Left ventricle myocardium inferior (tissue), 1 donor: ENCODE measurements at regions not wholly inside any gene's neighbourhood (a gene's known extent, or its start where the extent isn't known, plus 50 kb on each side); places are given as distances from the start of the nearest gene placed in this dataset.

Source experiments
- DNase-seq: peaks from one replicate; pipeline ENCODE4 v3.0.0-alpha.2; 2020
- H3K27ac ChIP-seq: fragments of 200-600 bp; replicated peaks from 2 replicates; pipeline ENCODE4 v1.8.0; 2021
- H3K27me3 ChIP-seq: fragments of 200-600 bp; 2 replicates; pipeline ENCODE4 v1.8.0; 2021; ENCODE audit warnings: low read depth
- H3K36me3 ChIP-seq: fragments of 200-600 bp; 2 replicates; pipeline ENCODE4 v1.8.0; 2021
- H3K4me1 ChIP-seq: fragments of 200-600 bp; 2 replicates; pipeline ENCODE4 v1.8.0; 2021
- H3K4me3 ChIP-seq: fragments of 200-600 bp; 2 replicates; pipeline ENCODE4 v1.8.0; 2021; ENCODE audit warnings: mild to moderate bottlenecking, moderate library complexity
- H3K9me3 ChIP-seq: fragments of 200-600 bp; replicated peaks from 2 replicates; pipeline ENCODE4 v1.8.0; 2021
- CTCF ChIP-seq: fragments of 200-600 bp; IDR thresholded peaks from 2 replicates; pipeline ENCODE4 v1.8.0; 2021; ENCODE audit warnings: antibody characterized with exemption, mild to moderate bottlenecking, borderline replicate concordance
- intact Hi-C: fragments of 100-400 bp; cut with micrococcal nuclease; formaldehyde crosslinking; loops from one replicate; pipeline ENCODE4 v1.11.0; 2022
- donor health status: DM: no; HTN: yes; CAD: no; lungs with severe emphysema.

DNA sequence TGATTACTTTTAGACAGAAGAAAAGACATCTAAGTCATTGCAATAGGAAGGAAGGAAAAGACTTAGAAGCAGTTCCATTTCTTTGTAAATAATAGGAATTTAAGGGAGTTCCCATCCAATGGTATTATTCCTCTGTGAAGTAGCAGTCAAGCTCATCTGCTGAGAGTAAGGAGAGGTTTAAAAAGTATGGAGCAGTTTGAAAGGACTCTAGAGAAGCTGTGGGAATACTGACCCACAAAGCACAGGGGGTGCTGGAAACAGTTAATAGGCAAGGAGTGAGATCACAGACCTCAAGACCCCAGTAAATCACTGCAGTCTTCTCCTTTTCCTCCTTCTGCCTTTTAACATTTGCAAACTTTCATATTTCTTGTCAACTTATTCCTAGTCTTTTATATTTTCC lies 428.5 kb downstream of the ADAMTS20 start:
- Histone ChIP-seq H3K27ac (no peak overlapping the region), H3K27me3 (no peaks in the 10 kb centered on the region), H3K36me3 (no peaks in the 10 kb centered on the region), H3K4me3 (no peak overlapping the region), H3K4me1 (no peaks in the 10 kb centered on the region), H3K9me3 (no peaks in the 10 kb centered on the region)
- intact Hi-C loops = no loop called here
- no peak for DNase-seq
- TF ChIP-seq CTCF = no peak

GRCh38 chr12:43120150-43120549 lies 431.9 kb downstream of the ADAMTS20 start:
- intact Hi-C loops = no loop called here
- no peak for TF ChIP-seq CTCF

DNA sequence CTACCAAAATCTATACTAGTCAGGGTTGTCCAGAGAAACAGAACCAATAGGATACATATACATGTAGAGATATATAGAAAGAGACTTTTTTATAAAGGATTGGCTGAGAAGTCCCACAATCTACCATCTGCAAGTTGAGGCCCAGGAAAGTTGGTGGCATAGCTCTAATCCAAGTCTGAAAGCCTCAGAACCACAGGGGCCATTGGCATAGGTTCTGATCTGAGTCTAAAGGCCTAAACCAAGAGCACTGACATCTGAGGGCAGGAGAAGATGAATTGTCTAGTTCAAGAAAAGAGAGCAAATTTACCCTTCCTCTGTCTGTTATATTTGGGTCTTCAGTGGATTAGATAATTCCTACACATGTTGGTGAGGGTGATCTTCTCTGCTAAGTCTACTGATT lies 433.1 kb downstream of the ADAMTS20 start:
- intact Hi-C loops = no loop called here
- no peak for TF ChIP-seq CTCF
- DNase-seq = no peak
- Histone ChIP-seq H3K27me3 (no peaks in the 10 kb centered on the region), H3K4me1 (no peaks in the 10 kb centered on the region), H3K36me3 (no peaks in the 10 kb centered on the region), H3K9me3 (no peaks in the 10 kb centered on the region), H3K4me3 (no peak overlapping the region), H3K27ac (no peak overlapping the region)

More at GRCh38 chr12:43120150-43120549, 431.9 kb downstream of the ADAMTS20 start:
- H3K4me3 ChIP-seq = no peak overlapping the region
- no peaks in the 10 kb centered on the region for H3K9me3 ChIP-seq
- no peaks in the 10 kb centered on the region for H3K4me1 ChIP-seq
- H3K27me3 ChIP-seq = no peaks in the 10 kb centered on the region
- DNase-seq = no peak
- no peaks in the 10 kb centered on the region for H3K36me3 ChIP-seq
- H3K27ac ChIP-seq = no peak overlapping the region

DNA sequence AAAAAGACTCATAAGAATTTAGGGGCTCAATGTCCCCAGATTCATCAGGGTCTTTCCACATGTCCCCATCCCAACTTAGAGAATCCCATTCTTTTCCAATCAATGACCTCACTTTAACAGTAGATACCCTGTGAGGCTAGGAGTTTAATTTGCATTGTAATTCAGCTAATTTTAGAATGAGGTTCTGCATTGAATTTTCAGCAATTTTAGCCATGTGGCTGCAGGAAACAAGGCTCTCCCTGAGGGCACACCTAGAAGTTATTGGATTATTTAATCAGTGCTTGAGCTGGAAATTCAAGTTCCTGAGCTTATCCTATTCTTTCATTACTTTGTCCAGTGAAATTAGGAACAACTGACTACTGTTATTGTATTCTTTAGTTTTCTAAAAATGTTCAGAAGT lies 433.8 kb downstream of the ADAMTS20 start:
- Histone ChIP-seq H3K27ac (no peak overlapping the region), H3K27me3 (no peaks in the 10 kb centered on the region), H3K9me3 (no peaks in the 10 kb centered on the region), H3K36me3 (no peaks in the 10 kb centered on the region), H3K4me1 (no peaks in the 10 kb centered on the region), H3K4me3 (no peak overlapping the region)
- no peak for TF ChIP-seq CTCF
- intact Hi-C loops = no loop called here
- DNase-seq = no peak

DNA sequence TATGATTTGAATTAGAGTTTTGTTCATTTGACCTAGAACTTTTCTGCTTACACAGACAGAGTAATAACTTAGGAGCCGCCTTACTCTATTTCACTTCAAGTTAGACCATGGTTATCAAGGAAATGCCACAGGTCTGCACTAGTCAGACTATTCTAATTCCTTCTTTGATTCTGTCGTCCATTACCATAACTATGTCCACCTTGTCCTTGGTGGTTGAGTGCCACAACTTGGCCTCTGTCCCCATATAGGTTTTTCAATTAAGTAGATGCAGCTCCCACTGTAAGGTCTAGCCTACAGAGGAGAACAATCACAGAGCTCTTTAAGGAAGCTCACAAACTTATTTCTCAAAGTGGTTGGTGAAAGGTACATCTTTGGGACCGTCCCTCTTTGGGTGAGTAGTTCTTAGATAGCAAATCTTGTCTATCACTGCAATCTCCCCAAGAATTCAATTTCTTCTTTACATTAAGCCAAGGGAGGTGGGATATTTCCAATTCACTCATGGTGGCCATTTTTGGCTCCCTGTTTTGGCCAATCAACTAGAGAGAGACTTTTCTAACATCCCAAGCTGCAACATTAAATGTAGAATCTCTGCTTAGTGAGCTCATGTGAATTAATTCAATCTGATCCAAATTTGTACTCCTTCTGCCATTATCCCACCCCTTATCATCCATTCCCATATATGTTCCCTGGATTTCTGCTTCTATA lies 434.6 kb downstream of the ADAMTS20 start:
- Histone ChIP-seq H3K4me1 (no peaks in the 10 kb centered on the region), H3K36me3 (no peaks in the 10 kb centered on the region), H3K4me3 (no peak overlapping the region), H3K27ac (no peak overlapping the region), H3K27me3 (no peaks in the 10 kb centered on the region), H3K9me3 (no peaks in the 10 kb centered on the region)
- no peak for TF ChIP-seq CTCF
- no peak for DNase-seq
- intact Hi-C loops = no loop called here
